OCI-LY3 (cell line): ENCODE measurements at regions not wholly inside any gene's neighbourhood (a gene's known extent, or its start where the extent isn't known, plus 50 kb on each side); places are given as distances from the start of the nearest gene placed in this dataset.

Experiments
- EZH2phosphoT487 ChIP-seq: fragments of 200-600 bp; shearing (Covaris generic); IDR thresholded peaks from 2 replicates; pipeline ENCODE4 v1.6.1; 2018; ENCODE audit warnings: antibody characterized with exemption, mixed run types, low read depth
- TF ChIP-seq, protein P1 (sequence below): fragments of 200-600, 300-600 bp; sonication (generic); IDR thresholded peaks from 2 replicates; pipeline ENCODE4 v1.5.1; 2014; ENCODE audit warnings: antibody characterized with exemption, low read length, low read depth

DNA sequence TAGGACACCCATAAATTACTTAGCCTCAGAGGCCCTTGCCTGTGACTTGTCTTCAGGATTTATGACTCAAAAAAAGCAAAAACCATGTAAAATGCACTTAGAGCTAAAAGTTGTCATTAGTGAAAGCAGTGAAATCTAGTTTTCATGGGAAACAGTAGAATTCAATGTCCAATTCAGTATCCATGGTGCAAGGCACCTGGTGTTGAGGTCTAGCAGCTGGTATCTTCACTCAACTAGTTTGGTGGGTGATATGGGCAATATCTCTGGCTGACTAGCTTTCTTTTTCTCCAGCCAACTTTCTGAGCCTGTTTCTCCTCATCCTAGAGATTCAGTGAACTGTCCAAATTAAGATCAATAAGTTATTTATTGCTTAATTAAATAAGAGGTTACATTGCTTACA, 229.8 kb upstream of the NDST4 start:
- TF ChIP-seq, protein P1, sequence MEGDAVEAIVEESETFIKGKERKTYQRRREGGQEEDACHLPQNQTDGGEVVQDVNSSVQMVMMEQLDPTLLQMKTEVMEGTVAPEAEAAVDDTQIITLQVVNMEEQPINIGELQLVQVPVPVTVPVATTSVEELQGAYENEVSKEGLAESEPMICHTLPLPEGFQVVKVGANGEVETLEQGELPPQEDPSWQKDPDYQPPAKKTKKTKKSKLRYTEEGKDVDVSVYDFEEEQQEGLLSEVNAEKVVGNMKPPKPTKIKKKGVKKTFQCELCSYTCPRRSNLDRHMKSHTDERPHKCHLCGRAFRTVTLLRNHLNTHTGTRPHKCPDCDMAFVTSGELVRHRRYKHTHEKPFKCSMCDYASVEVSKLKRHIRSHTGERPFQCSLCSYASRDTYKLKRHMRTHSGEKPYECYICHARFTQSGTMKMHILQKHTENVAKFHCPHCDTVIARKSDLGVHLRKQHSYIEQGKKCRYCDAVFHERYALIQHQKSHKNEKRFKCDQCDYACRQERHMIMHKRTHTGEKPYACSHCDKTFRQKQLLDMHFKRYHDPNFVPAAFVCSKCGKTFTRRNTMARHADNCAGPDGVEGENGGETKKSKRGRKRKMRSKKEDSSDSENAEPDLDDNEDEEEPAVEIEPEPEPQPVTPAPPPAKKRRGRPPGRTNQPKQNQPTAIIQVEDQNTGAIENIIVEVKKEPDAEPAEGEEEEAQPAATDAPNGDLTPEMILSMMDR, result no peak
- no peak for TF ChIP-seq EZH2phosphoT487
